ENCODE measurements at regions not wholly inside any gene's neighbourhood (a gene's known extent, or its start where the extent isn't known, plus 50 kb on each side); places are given as distances from the start of the nearest gene placed in this dataset.

DNA sequence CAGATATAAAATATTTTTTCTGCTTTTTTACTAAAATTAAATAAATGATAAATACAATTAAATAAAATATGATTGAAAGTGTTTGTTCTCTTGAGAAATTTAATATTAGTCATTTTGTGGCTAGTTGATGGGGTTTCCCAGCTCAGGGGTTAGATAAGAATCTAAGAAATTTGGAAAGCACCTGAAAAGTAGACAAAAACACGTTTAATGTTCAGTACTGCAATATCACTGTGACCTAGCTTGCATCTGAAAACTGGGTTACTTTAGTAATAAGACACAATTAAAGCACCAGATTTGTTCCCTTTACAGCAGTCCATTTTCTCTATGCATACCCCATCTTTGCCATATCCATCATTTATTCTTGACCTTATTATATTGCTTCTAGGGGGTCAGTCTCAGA, 1454.8 kb upstream of the SPRY2 start:
- TF ChIP-seq, protein P1, sequence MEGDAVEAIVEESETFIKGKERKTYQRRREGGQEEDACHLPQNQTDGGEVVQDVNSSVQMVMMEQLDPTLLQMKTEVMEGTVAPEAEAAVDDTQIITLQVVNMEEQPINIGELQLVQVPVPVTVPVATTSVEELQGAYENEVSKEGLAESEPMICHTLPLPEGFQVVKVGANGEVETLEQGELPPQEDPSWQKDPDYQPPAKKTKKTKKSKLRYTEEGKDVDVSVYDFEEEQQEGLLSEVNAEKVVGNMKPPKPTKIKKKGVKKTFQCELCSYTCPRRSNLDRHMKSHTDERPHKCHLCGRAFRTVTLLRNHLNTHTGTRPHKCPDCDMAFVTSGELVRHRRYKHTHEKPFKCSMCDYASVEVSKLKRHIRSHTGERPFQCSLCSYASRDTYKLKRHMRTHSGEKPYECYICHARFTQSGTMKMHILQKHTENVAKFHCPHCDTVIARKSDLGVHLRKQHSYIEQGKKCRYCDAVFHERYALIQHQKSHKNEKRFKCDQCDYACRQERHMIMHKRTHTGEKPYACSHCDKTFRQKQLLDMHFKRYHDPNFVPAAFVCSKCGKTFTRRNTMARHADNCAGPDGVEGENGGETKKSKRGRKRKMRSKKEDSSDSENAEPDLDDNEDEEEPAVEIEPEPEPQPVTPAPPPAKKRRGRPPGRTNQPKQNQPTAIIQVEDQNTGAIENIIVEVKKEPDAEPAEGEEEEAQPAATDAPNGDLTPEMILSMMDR (IDR thresholded peaks at IDR 0.05; ENCODE audit: low read depth, low read length) = no peak
- TF ChIP-seq MAX (IDR thresholded peaks at IDR 0.05; ENCODE audit: low read depth, low read length) = no peak
- TF ChIP-seq POLR2A (IDR thresholded peaks at IDR 0.05; ENCODE audit: extremely low read depth, insufficient read length) = no peak
- no peak for TF ChIP-seq MYC (IDR thresholded peaks at IDR 0.05; ENCODE audit: low read depth, low read length)
